CD14-positive monocyte (primary cell): ENCODE measurements at regions not wholly inside any gene's neighbourhood (a gene's known extent, or its start where the extent isn't known, plus 50 kb on each side); places are given as distances from the start of the nearest gene placed in this dataset.
A peak's percentile ranks its signal among the peaks of the same experiment; 100 is the strongest.

Source experiments
- DNase-seq, 3 donors: peaks; one replicate each; pipeline ENCODE4 v3.0.0-alpha.2; 2011 to 2022
- H2AFZ ChIP-seq: 2 replicates; pipeline ENCODE4 v1.6.0; 2012; ENCODE audit warnings: mild to moderate bottlenecking, low read depth, low read length, inconsistent platforms; ENCODE audit not compliant: insufficient read depth, poor library complexity, severe bottlenecking
- H3K27ac ChIP-seq, 2 donors: 1 replicate in 1 of 2; 2 replicates in 1 of 2; pipeline ENCODE4 v1.5.1; 2012 to 2013; ENCODE audit warnings: low read length in 2 of 2, control low read depth in 1 of 2, inconsistent platforms in 1 of 2, low read depth in 1 of 2, mild to moderate bottlenecking in 1 of 2
- H3K27me3 ChIP-seq, 2 donors: one replicate each; pipeline versions ENCODE4 v1.6.0 to v1.6.1; 2011 to 2013; ENCODE audit warnings: low read length in 2 of 2; ENCODE audit not compliant: control insufficient read depth in 2 of 2, insufficient read depth in 2 of 2
- H3K36me3 ChIP-seq, 2 donors: replicated peaks in 1 of 2; 1 replicate in 1 of 2; 2 replicates in 1 of 2; pipeline versions ENCODE4 v1.5.1 to v1.6.1; 2012 to 2013; ENCODE audit warnings: low read length in 2 of 2, control low read depth in 1 of 2, inconsistent platforms in 1 of 2, mild to moderate bottlenecking in 1 of 2; ENCODE audit not compliant: insufficient read depth in 2 of 2, control insufficient read depth in 1 of 2
- H3K4me1 ChIP-seq, 2 donors: 1 replicate in 1 of 2; 2 replicates in 1 of 2; pipeline versions ENCODE4 v1.5.1 to v1.6.1; 2012 to 2013; ENCODE audit warnings: low read length in 2 of 2, control low read depth in 1 of 2, inconsistent platforms in 1 of 2, mild to moderate bottlenecking in 1 of 2, moderate library complexity in 1 of 2; ENCODE audit not compliant: insufficient read depth in 2 of 2, control insufficient read depth in 1 of 2
- H3K4me2 ChIP-seq: replicated peaks from 2 replicates; pipeline ENCODE3; 2012; ENCODE audit warnings: low read length, moderate library complexity, mild to moderate bottlenecking; ENCODE audit not compliant: poor library complexity, severe bottlenecking; ENCODE audit errors: extremely low read depth
- H3K4me3 ChIP-seq, 3 experiments: fragments of 200-600 bp in 1 of 3; sonication (generic) in 1 of 3; replicated peaks in 1 of 3; 1 replicate in 2 of 3; 2 replicates in 1 of 3; pipeline ENCODE4 v1.5.1; 2011 to 2013; ENCODE audit warnings: low read length in 3 of 3, mild to moderate bottlenecking in 3 of 3, control low read depth in 2 of 3, low read depth in 2 of 3, inconsistent platforms in 1 of 3, moderate library complexity in 1 of 3
- H3K79me2 ChIP-seq: 2 replicates; pipeline ENCODE4 v1.6.0; 2012; ENCODE audit warnings: mild to moderate bottlenecking, control low read depth, inconsistent platforms, low read length, moderate library complexity; ENCODE audit not compliant: insufficient read depth
- H3K9ac ChIP-seq: 2 replicates; pipeline ENCODE4 v1.6.0; 2017; ENCODE audit warnings: low read length, mild to moderate bottlenecking; ENCODE audit not compliant: insufficient read depth, poor library complexity, severe bottlenecking
- H3K9me3 ChIP-seq, 2 donors: replicated peaks in 1 of 2; 1 replicate in 1 of 2; 2 replicates in 1 of 2; pipeline versions ENCODE4 v1.5.1 to v1.6.1; 2012 to 2013; ENCODE audit warnings: low read length in 2 of 2, control low read depth in 1 of 2; ENCODE audit not compliant: control insufficient read depth in 1 of 2, insufficient read depth in 1 of 2
- H4K20me1 ChIP-seq: 2 replicates; pipeline ENCODE4 v1.6.0; 2012; ENCODE audit warnings: mild to moderate bottlenecking, low read length, control low read depth, moderate library complexity; ENCODE audit not compliant: insufficient read depth
- H3K27ac Mint-ChIP-seq, 7 donors: one replicate each; pipeline ENCODE4 v1.8.0; 2020; ENCODE audit warnings: mild to moderate bottlenecking in 7 of 7, mixed read lengths in 7 of 7, moderate library complexity in 6 of 7, inconsistent platforms in 2 of 7
- H3K27me3 Mint-ChIP-seq, 3 donors: one replicate each; pipeline ENCODE4 v1.8.0; 2021 to 2022; ENCODE audit warnings: low read depth in 3 of 3, mild to moderate bottlenecking in 3 of 3, mixed read lengths in 3 of 3, moderate library complexity in 3 of 3, inconsistent platforms in 1 of 3
- H3K36me3 Mint-ChIP-seq, 2 donors: one replicate each; pipeline ENCODE4 v1.8.0; 2020; ENCODE audit warnings: mixed read lengths in 2 of 2, inconsistent platforms in 1 of 2, mild to moderate bottlenecking in 1 of 2
- H3K4me1 Mint-ChIP-seq: one replicate; pipeline ENCODE4 v1.8.0; 2020; ENCODE audit warnings: mild to moderate bottlenecking, mixed read lengths
- H3K4me3 Mint-ChIP-seq, 2 donors: one replicate each; pipeline ENCODE4 v1.8.0; 2020; ENCODE audit warnings: mild to moderate bottlenecking in 2 of 2, mixed read lengths in 2 of 2, moderate library complexity in 1 of 2
- H3K9me3 Mint-ChIP-seq, 7 donors: one replicate each; pipeline ENCODE4 v1.8.0; 2020 to 2022; ENCODE audit warnings: mixed read lengths in 7 of 7, mild to moderate bottlenecking in 6 of 7, moderate library complexity in 6 of 7, inconsistent platforms in 2 of 7
- WGBS: methylation state at CpG from one replicate; pipeline ENCODE4 v1.1.5; 2013; ENCODE audit warnings: missing lambda C conversion rate; ENCODE audit not compliant: insufficient coverage; 5-methylcytosine and 5-hydroxymethylcytosine counted together
- intact Hi-C, 2 donors: fragments of 100-400 bp; cut with micrococcal nuclease; formaldehyde crosslinking; loops; one replicate each; pipeline versions ENCODE4 v1.15.0 to v1.15.1; 2023
- TF ChIP-seq, protein P1 (sequence below): fragments of 200-600 bp; IDR thresholded peaks from one replicate; pipeline ENCODE4 v1.8.0; 2022; ENCODE audit warnings: antibody characterized with exemption, mild to moderate bottlenecking

DNA sequence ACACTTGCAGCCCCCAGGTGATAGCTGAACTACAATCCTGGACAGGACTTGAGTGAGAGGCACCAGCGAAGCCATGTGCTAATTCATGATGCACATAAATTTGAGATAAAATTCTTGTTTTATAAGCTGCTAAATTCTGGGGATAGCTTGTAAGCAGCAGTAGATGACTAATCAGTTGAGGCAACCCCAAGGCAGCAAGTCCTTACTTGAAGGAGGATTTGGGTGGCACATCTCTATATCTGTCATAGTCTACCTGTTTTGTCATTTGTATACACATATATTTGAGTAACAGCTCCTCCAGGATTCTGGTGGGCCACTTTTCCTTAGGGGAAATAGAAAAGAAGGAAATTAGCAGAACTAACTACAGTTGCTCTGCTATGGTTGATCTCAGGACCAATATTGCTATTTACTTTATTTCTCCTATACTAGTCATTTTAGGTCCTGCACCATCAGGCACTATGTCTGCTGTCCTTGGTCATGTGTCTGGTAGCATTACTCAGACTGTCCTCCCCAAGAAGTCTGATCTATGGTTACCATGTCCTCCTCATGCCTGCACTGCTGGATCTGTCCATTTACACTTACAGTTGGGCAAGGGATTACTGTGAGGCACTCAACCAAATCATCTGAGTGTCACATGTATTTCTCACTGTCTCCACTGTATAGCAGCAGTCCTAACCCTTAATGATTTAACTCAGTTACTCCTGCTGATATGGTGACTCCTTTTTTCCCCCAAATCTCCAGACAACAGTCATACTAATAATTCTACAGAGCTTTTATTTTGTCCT, 436.0 kb upstream of the CWC22 start:
- no peaks in the 10 kb centered on the region for H3K36me3 Mint-ChIP-seq
- WGBS, result no CpG with 5 or more reads among the region's 1 CpG

DNA sequence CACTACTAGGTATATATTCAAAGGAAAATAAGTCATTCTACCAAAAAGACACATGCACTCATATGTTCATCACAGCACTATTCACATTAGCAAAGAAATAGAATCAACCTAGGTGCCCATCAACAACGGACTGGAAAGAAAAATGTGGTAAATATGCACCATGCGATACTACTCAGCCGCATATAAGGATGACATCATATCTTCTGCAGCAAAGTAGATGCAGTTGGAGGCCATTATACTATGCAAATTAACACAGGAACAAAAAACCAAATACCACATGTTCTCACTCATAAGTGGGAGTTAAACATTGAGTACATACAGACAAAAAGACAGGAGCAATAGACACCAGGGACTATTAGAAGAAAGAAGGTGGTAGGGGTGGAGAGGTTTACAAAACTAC, 412.1 kb upstream of the CWC22 start:
- no peak overlapping the region for H2AFZ ChIP-seq
- Mint-ChIP-seq H3K4me3 (no peak overlapping the region), H3K4me1 (no peaks in the 10 kb centered on the region), H3K36me3 (no peaks in the 10 kb centered on the region), H3K27me3 (peaks cover 0 to 2% (median 0%) of the 10 kb centered on the region in 3 donors), H3K27ac (no peak overlapping the region), H3K9me3 (peaks cover 0 to 8% (median 2%) of the 10 kb centered on the region in 7 donors)
- TF ChIP-seq, protein P1, sequence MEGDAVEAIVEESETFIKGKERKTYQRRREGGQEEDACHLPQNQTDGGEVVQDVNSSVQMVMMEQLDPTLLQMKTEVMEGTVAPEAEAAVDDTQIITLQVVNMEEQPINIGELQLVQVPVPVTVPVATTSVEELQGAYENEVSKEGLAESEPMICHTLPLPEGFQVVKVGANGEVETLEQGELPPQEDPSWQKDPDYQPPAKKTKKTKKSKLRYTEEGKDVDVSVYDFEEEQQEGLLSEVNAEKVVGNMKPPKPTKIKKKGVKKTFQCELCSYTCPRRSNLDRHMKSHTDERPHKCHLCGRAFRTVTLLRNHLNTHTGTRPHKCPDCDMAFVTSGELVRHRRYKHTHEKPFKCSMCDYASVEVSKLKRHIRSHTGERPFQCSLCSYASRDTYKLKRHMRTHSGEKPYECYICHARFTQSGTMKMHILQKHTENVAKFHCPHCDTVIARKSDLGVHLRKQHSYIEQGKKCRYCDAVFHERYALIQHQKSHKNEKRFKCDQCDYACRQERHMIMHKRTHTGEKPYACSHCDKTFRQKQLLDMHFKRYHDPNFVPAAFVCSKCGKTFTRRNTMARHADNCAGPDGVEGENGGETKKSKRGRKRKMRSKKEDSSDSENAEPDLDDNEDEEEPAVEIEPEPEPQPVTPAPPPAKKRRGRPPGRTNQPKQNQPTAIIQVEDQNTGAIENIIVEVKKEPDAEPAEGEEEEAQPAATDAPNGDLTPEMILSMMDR, result no peak
- no CpG with 5 or more reads among the region's 3 CpGs for WGBS
- no peak overlapping the region for H3K27ac ChIP-seq
- H3K9me3 ChIP-seq, result no peaks in the 10 kb centered on the region
- DNase-seq, result no peak
- no peaks in the 10 kb centered on the region for H3K4me1 ChIP-seq
- no peak overlapping the region for H3K9ac ChIP-seq
- no peaks in the 10 kb centered on the region for H3K36me3 ChIP-seq
- H3K27me3 ChIP-seq, result no peaks in the 10 kb centered on the region
- no peaks in the 10 kb centered on the region for H4K20me1 ChIP-seq
- no peak overlapping the region for H3K4me3 ChIP-seq
- intact Hi-C loops, result no loop called here
- no peak overlapping the region for H3K4me2 ChIP-seq
- no peaks in the 10 kb centered on the region for H3K79me2 ChIP-seq

More for the DNA sequence above, 436.0 kb upstream of the CWC22 start:
- Mint-ChIP-seq H3K27me3 (peaks cover 0 to 5% (median 3%) of the 10 kb centered on the region in 3 donors), H3K9me3 (peaks cover 2 to 13% (median 8%) of the 10 kb centered on the region in 7 donors), H3K4me3 (no peak overlapping the region), H3K27ac (peak overlapping the region in 4 of 7 donors; percentile 37 to 74 (median 56)), H3K4me1 (peaks cover 13% of the 10 kb centered on the region)
- Histone ChIP-seq H2AFZ (no peak overlapping the region), H3K9ac (no peak overlapping the region), H3K4me2 (no peak overlapping the region), H3K4me1 (peaks cover 12 to 13% of the 10 kb centered on the region in 2 donors), H3K4me3 (no peak overlapping the region), H3K36me3 (no peaks in the 10 kb centered on the region), H4K20me1 (no peaks in the 10 kb centered on the region), H3K9me3 (peaks cover 5 to 12% of the 10 kb centered on the region in 2 donors), H3K27me3 (no peaks in the 10 kb centered on the region), H3K27ac (peak overlapping the region in 1 of 2 donors; percentile 33), H3K79me2 (no peaks in the 10 kb centered on the region)
- intact Hi-C loops, result no loop called here
- no peak for DNase-seq
- TF ChIP-seq, protein P1, result no peak
